PC-3 (cell line): ENCODE measurements at regions not wholly inside any gene's neighbourhood (a gene's known extent, or its start where the extent isn't known, plus 50 kb on each side); places are given as distances from the start of the nearest gene placed in this dataset.

ENCODE experiments used
- ATAC-seq: fragments of 200-7000 bp; cut with Tn5 transposase; 2 replicates; pipeline ENCODE4 v1.9.1; 2020; ENCODE audit warnings: mild to moderate bottlenecking, moderate library complexity
- BruUV-seq: library from RNA; stranded (reverse); fragments of 400-500 nt; replicated peaks from 2 replicates; lab custom pipeline; 2021; lab: Mats Ljungman, UMichigan
- CTCF ChIA-PET: fragments of 300-600 bp; sonication (Branson Sonifier 250); formaldehyde crosslinking; loops from one replicate; lab custom pipeline; 2022; ENCODE audit warnings: antibody characterized with exemption; lab: Charles Lee
- POLR2A ChIA-PET: fragments of 300-600 bp; sonication (Branson Sonifier 250); formaldehyde crosslinking; loops from one replicate; lab custom pipeline; 2022; ENCODE audit warnings: antibody characterized with exemption; ENCODE audit not compliant: unreplicated experiment; lab: Charles Lee
- DNase-seq: peaks from one replicate; pipeline ENCODE4 v3.0.0-alpha.2; 2015
- H2AFZ ChIP-seq: fragments of 300-600 bp; sonication (generic); 2 replicates; pipeline ENCODE4 v1.6.0; 2016; ENCODE audit warnings: antibody characterized with exemption, low read length
- H3F3A ChIP-seq: fragments of 300-600 bp; sonication (generic); one replicate; pipeline ENCODE4 v1.6.0; 2017; ENCODE audit warnings: antibody characterized with exemption, low read length, control low read depth, mild to moderate bottlenecking; ENCODE audit not compliant: unreplicated experiment
- H3K27ac ChIP-seq: fragments of 300-600 bp; sonication (generic); 2 replicates; pipeline ENCODE4 v1.5.1; 2016; ENCODE audit warnings: mild to moderate bottlenecking, low read length
- H3K27me3 ChIP-seq: fragments of 300-600 bp; sonication (generic); 2 replicates; pipeline ENCODE4 v1.6.1; 2016; ENCODE audit warnings: low read length, mixed read lengths
- H3K36me3 ChIP-seq: fragments of 300-600 bp; sonication (generic); 2 replicates; pipeline ENCODE4 v1.6.1; 2016; ENCODE audit warnings: low read depth, mixed run types, low read length, mixed read lengths
- H3K4me1 ChIP-seq: fragments of 300-600 bp; sonication (generic); 2 replicates; pipeline ENCODE4 v1.5.1; 2016; ENCODE audit warnings: low read length; ENCODE audit not compliant: insufficient read depth
- H3K4me2 ChIP-seq: fragments of 300-600 bp; sonication (generic); 2 replicates; pipeline ENCODE4 v1.6.0; 2016; ENCODE audit warnings: low read length
- H3K4me3 ChIP-seq: fragments of 300-600 bp; sonication (generic); 2 replicates; pipeline ENCODE4 v1.5.1; 2016; ENCODE audit warnings: mild to moderate bottlenecking, low read length, mixed read lengths
- H3K79me2 ChIP-seq: fragments of 300-600 bp; sonication (generic); 2 replicates; pipeline ENCODE4 v1.6.1; 2017; ENCODE audit warnings: low read length, mixed read lengths
- H3K9ac ChIP-seq: fragments of 300-600 bp; sonication (generic); 2 replicates; pipeline ENCODE4 v1.6.0; 2016; ENCODE audit warnings: mild to moderate bottlenecking, low read length
- H3K9me2 ChIP-seq: fragments of 300-600 bp; sonication (generic); replicated peaks from 2 replicates; pipeline ENCODE4 v1.6.1; 2016; ENCODE audit warnings: mixed run types, low read length, mixed read lengths
- H3K9me3 ChIP-seq: fragments of 300-600 bp; sonication (generic); 2 replicates; pipeline ENCODE4 v1.6.1; 2016; ENCODE audit warnings: low read length, mixed read lengths
- H4K20me1 ChIP-seq: fragments of 300-600 bp; sonication (generic); 2 replicates; pipeline ENCODE4 v1.6.1; 2016; ENCODE audit warnings: low read length, mixed read lengths
- EZH2 ChIP-seq: fragments of 300-600 bp; sonication (generic); IDR thresholded peaks from one replicate; pipeline ENCODE4 v1.6.1; 2017; ENCODE audit warnings: antibody characterized with exemption, mild to moderate bottlenecking, low read length; ENCODE audit not compliant: unreplicated experiment
- EZH2phosphoT487 ChIP-seq: fragments of 300-600 bp; sonication (generic); IDR thresholded peaks from 2 replicates; pipeline ENCODE4 v1.6.1; 2018; ENCODE audit warnings: mild to moderate bottlenecking, antibody characterized with exemption, low read length, borderline replicate concordance
- intact Hi-C: fragments of 100-400 bp; cut with micrococcal nuclease; formaldehyde crosslinking; loops from 2 replicates; pipeline ENCODE4 v1.9.0; 2023
- TF ChIP-seq, protein P1 (sequence below): fragments of 300-600 bp; sonication (generic); conservative IDR thresholded peaks from 2 replicates; pipeline ENCODE4 v1.5.1; 2017; ENCODE audit warnings: antibody characterized with exemption, low read depth, mild to moderate bottlenecking, low read length

DNA sequence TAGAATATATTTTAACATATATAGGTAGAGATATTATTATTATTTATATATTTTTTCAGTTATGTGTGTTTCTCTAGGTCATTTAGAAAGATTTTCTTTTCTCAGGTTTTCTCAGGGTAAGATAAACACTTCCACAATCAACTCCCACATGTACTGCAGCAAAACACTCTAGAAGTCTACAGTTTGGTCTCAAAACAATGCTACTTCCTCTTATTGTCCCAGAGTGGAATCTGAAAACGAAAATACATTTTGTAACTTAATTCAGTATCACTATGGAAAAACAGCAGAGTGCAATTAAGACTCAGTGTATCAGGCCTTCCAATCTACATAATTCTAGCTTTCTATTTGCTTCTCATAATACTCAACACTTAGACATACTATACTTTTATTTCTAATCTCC, 190.1 kb upstream of the SLC35G4 start:
- Histone ChIP-seq H3K79me2 (no peaks in the 10 kb centered on the region), H3K27me3 (peaks cover 28% of the 10 kb centered on the region), H4K20me1 (no peaks in the 10 kb centered on the region), H3K4me3 (no peak overlapping the region), H2AFZ (no peak overlapping the region), H3K27ac (no peak overlapping the region), H3K9me3 (no peaks in the 10 kb centered on the region), H3K9me2 (no peaks in the 10 kb centered on the region), H3K4me2 (no peak overlapping the region), H3F3A (no peaks in the 10 kb centered on the region), H3K9ac (no peak overlapping the region), H3K4me1 (no peaks in the 10 kb centered on the region), H3K36me3 (no peaks in the 10 kb centered on the region)
- ChIA-PET POLR2A (no interaction called here), CTCF (no interaction called here)
- no TSS peak for BruUV-seq
- no peak for TF ChIP-seq EZH2phosphoT487
- TF ChIP-seq, protein P1, sequence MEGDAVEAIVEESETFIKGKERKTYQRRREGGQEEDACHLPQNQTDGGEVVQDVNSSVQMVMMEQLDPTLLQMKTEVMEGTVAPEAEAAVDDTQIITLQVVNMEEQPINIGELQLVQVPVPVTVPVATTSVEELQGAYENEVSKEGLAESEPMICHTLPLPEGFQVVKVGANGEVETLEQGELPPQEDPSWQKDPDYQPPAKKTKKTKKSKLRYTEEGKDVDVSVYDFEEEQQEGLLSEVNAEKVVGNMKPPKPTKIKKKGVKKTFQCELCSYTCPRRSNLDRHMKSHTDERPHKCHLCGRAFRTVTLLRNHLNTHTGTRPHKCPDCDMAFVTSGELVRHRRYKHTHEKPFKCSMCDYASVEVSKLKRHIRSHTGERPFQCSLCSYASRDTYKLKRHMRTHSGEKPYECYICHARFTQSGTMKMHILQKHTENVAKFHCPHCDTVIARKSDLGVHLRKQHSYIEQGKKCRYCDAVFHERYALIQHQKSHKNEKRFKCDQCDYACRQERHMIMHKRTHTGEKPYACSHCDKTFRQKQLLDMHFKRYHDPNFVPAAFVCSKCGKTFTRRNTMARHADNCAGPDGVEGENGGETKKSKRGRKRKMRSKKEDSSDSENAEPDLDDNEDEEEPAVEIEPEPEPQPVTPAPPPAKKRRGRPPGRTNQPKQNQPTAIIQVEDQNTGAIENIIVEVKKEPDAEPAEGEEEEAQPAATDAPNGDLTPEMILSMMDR = no peak
- no peak for TF ChIP-seq EZH2
- no peak for ATAC-seq
- DNase-seq = no peak
- intact Hi-C loops = no loop called here

DNA sequence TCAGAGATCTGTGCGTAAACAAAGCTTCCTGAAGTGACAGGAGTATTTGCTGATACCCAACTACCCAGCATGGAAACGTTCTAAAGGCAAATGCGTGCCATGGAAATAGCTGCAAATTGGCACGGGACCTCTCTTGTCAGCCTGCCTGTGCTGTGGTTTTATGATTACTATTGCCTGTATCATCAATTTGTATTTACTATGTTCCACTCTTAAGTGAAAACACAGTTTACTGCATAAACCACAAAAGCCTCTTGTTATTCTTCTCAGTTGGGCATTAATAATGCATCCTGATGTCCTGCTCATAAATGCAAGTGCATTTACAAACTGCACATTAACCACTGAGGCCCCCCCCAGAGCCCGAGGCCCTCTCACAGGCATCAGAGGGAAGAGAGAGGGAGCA, 196.6 kb upstream of the SLC35G4 start:
- intact Hi-C loops = no loop called here
- Histone ChIP-seq H3K27ac (no peak overlapping the region), H3K9me3 (no peaks in the 10 kb centered on the region), H2AFZ (no peak overlapping the region), H3K4me3 (no peak overlapping the region), H3K4me1 (no peaks in the 10 kb centered on the region), H3K4me2 (no peak overlapping the region), H3F3A (no peaks in the 10 kb centered on the region), H3K9ac (no peak overlapping the region), H4K20me1 (no peaks in the 10 kb centered on the region), H3K9me2 (no peaks in the 10 kb centered on the region), H3K36me3 (no peaks in the 10 kb centered on the region), H3K79me2 (no peaks in the 10 kb centered on the region), H3K27me3 (peaks cover 57% of the 10 kb centered on the region)
- no peak for DNase-seq
- no peak for ATAC-seq
- ChIA-PET CTCF (no interaction called here), POLR2A (no interaction called here)
- no TSS peak for BruUV-seq
- TF ChIP-seq EZH2 = no peak
- TF ChIP-seq, protein P1 = no peak
- TF ChIP-seq EZH2phosphoT487 = no peak

DNA sequence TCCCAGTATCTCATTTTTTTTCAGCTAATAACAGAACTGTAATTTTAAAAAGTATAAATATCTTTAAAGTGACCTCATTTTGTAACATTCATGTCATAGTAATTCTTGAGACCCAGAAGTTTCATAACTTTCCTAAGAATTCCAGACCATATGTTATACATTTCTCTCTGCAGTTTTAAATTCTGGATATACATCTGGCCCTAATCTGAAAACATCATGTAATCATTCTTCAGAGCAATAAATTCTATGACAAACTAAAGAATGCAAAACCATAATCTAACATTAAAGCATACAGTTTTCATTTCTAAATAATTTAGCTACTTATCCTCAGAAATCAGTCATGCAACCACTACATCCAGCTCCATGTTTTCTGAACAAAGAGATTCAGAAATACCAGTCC, 198.3 kb upstream of the SLC35G4 start:
- no peak overlapping the region for H2AFZ ChIP-seq
- no peaks in the 10 kb centered on the region for H3K79me2 ChIP-seq
- peaks cover 54% of the 10 kb centered on the region for H3K27me3 ChIP-seq
- POLR2A ChIA-PET = no interaction called here
- no peak overlapping the region for H3K4me3 ChIP-seq
- no TSS peak for BruUV-seq
- H3F3A ChIP-seq = no peaks in the 10 kb centered on the region
- no peaks in the 10 kb centered on the region for H3K36me3 ChIP-seq
- TF ChIP-seq EZH2phosphoT487 = no peak
- TF ChIP-seq EZH2 = no peak
- TF ChIP-seq, protein P1 = no peak
- no peak overlapping the region for H3K27ac ChIP-seq
- H3K4me2 ChIP-seq = no peak overlapping the region
- no peaks in the 10 kb centered on the region for H3K9me3 ChIP-seq
- H3K9me2 ChIP-seq = no peaks in the 10 kb centered on the region
- CTCF ChIA-PET = no interaction called here
- intact Hi-C loops = no loop called here
- H4K20me1 ChIP-seq = no peaks in the 10 kb centered on the region
- H3K4me1 ChIP-seq = no peaks in the 10 kb centered on the region
- no peak for DNase-seq
- no peak for ATAC-seq
- H3K9ac ChIP-seq = no peak overlapping the region
